NT2/D1 (cell line): ENCODE measurements at regions not wholly inside any gene's neighbourhood (a gene's known extent, or its start where the extent isn't known, plus 50 kb on each side); places are given as distances from the start of the nearest gene placed in this dataset.

Experiments used
- SUZ12 ChIP-seq: IDR thresholded peaks from 2 replicates; pipeline ENCODE4 v1.6.1; 2011; ENCODE audit not compliant: insufficient read length, insufficient read depth; ENCODE audit errors: extremely low read depth
- YY1 ChIP-seq: IDR thresholded peaks from 2 replicates; pipeline ENCODE4 v1.6.1; 2011; ENCODE audit not compliant: insufficient read length, insufficient read depth
- ZNF274 ChIP-seq: IDR thresholded peaks from 2 replicates; pipeline ENCODE4 v1.6.1; 2011; ENCODE audit warnings: mild to moderate bottlenecking, low read depth, low read length

GRCh38 chr2:77862120-77862519, 339.9 kb upstream of the LRRTM4 start:
- TF ChIP-seq ZNF274 (no peak), SUZ12 (no peak), YY1 (no peak)
